ENCODE measurements at regions not wholly inside any gene's neighbourhood (a gene's known extent, or its start where the extent isn't known, plus 50 kb on each side); places are given as distances from the start of the nearest gene placed in this dataset.
"Not testable (repeated sequence)": the region's sequence is repeated elsewhere in the genome, so short reads cannot be mapped to it uniquely, and the experiment has no call there.

- ATAC-seq (ENCODE audit: low FRiP score) (no peak), DNase-seq (ENCODE audit: low spot score) (no peak)
- TF ChIP-seq, protein P1, sequence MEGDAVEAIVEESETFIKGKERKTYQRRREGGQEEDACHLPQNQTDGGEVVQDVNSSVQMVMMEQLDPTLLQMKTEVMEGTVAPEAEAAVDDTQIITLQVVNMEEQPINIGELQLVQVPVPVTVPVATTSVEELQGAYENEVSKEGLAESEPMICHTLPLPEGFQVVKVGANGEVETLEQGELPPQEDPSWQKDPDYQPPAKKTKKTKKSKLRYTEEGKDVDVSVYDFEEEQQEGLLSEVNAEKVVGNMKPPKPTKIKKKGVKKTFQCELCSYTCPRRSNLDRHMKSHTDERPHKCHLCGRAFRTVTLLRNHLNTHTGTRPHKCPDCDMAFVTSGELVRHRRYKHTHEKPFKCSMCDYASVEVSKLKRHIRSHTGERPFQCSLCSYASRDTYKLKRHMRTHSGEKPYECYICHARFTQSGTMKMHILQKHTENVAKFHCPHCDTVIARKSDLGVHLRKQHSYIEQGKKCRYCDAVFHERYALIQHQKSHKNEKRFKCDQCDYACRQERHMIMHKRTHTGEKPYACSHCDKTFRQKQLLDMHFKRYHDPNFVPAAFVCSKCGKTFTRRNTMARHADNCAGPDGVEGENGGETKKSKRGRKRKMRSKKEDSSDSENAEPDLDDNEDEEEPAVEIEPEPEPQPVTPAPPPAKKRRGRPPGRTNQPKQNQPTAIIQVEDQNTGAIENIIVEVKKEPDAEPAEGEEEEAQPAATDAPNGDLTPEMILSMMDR (IDR thresholded peaks at IDR 0.05): no peak
These were observed 990.1 kb upstream of the NRXN1 start for GRCh38 chr2:52022006-52022405.

- DNase-seq (ENCODE audit: low spot score): no peak
- TF ChIP-seq, protein P1 (IDR thresholded peaks at IDR 0.05): no peak
- ATAC-seq (ENCODE audit: low FRiP score): no peak
These were observed 985.8 kb upstream of the NRXN1 start for GRCh38 chr2:52017646-52018235.

DNA sequence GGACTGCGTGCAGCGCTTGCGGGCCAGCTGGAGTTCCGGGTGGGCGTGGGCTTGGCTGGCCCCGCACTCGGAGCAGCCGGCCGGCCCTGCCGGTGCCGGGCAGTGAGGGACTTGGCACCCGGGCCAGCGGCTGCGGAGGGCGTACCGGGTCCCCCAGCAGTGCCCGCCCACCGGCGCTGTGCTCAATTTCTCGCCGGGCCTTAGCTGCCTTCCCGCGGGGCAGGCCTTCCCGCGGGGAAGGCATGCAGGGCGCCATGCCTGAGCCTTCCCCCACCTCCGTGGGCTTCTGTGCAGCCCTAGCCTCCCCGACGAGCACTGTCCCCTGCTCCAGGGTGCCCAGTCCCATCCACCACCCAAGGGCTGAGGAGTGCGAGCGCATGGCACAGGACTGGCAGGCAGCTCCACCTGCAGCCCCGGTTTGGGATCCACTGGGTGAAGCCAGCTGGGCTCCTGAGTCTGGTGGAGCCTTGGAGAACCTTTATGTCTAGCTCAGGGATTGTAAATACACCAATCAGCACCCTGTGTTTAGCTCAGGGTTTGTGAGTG lies 975.0 kb upstream of the NRXN1 start:
- DNase-seq (ENCODE audit: low spot score); ATAC-seq (ENCODE audit: low FRiP score): not testable (repeated sequence)

DNA sequence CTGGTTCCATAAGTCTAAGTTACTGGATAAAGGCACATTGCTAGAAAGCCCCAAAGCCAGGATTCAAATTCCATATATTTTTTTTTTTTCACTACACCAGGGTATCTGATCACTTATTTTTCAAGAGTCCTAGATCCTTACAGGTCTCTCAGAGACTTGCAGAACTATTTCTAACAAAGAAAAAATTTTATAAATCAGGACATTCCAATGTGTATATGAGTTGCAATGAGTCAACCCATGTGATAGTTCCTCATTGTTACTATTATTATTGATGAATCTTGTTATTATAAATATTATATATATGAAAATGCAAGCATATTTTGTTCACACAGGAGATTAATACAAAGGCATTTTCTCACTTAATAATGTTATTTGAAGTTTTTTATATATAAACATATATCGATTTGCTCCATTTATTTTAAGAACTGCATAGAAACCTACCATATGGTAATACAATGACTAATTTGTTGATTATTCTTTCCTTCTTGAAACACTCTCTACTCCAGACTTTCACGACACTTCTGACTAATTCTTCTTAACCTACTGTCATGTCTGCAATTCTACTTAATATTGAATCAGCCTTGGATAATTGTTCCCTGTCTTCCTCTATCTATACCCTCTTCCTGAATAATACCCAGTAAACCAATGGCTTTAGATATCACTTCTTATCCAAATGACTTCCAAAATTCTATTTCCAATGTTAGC lies 968.4 kb upstream of the NRXN1 start:
- ATAC-seq (ENCODE audit: low FRiP score) (no peak), DNase-seq (ENCODE audit: low spot score) (no peak)
- TF ChIP-seq, protein P1 (IDR thresholded peaks at IDR 0.05): no peak

DNA sequence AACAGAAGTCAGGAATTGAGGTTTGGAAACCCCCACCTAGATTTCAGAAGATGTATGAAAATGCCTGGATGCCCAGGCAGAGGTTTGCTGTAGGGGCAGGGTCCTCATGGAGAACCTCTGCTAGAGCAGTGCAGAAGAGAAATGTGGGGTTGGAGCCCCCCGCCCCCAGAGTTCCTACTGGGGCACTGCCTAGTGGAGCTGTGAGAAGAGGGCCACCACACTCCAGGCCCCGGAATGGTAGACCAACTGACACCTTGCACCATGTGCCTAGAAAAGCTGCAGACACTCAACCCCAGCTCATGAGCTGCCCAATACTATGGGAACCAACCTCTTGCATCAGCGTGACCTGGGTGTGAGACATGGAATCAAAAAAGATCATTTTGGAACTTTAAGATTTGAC lies 967.0 kb upstream of the NRXN1 start:
- TF ChIP-seq, protein P1 (IDR thresholded peaks at IDR 0.05): no peak
- DNase-seq (ENCODE audit: low spot score) (no peak), ATAC-seq (ENCODE audit: low FRiP score) (no peak)

- TF ChIP-seq, protein P1 (IDR thresholded peaks at IDR 0.05): no peak
- ATAC-seq (ENCODE audit: low FRiP score) (no peak), DNase-seq (ENCODE audit: low spot score) (no peak)
These were observed 965.6 kb upstream of the NRXN1 start for GRCh38 chr2:51997571-51997970.

DNA sequence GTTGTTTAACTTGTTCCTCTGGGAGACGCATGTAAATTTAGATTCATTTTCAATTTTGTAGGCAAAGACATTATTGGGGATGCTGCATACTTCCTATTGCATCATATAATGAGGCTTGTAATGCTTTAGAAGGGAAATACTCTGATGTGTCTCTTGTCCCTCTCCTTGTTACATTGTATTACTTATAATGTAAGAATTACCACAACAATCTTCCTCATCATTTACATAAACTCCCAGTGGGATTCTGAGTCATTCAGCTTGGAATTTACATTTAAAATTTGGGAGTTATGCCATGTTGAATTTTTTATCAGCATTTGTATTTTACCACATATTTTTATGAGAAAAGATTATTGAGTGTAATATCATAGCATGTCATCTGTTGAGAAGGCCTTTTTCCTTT lies 963.4 kb upstream of the NRXN1 start:
- TF ChIP-seq, protein P1 (IDR thresholded peaks at IDR 0.05): no peak
- DNase-seq (ENCODE audit: low spot score): no peak

More for the DNA sequence above, 963.4 kb upstream of the NRXN1 start:
- no peak for ATAC-seq (ENCODE audit: low FRiP score)

Data from omental fat pad (tissue), 3 donors.